Lower leg skin (tissue), 4 donors: ENCODE measurements at regions not wholly inside any gene's neighbourhood (a gene's known extent, or its start where the extent isn't known, plus 50 kb on each side); places are given as distances from the start of the nearest gene placed in this dataset.
A peak's percentile ranks its signal among the peaks of the same experiment; 100 is the strongest.

ENCODE experiments used
- DNase-seq, 2 donors: peaks; one replicate each; pipeline ENCODE4 v3.0.0-alpha.2; 2019; ENCODE audit warnings: low spot score in 2 of 2
- H3K4me3 ChIP-seq: fragments of 200-600 bp; sonication (generic); 2 replicates; pipeline ENCODE4 v1.5.1; 2017; ENCODE audit warnings: mild to moderate bottlenecking, low read depth; ENCODE audit not compliant: poor library complexity, severe bottlenecking
- CTCF ChIP-seq, 3 donors: fragments of 450-650 bp; IDR thresholded peaks; one replicate each; pipeline ENCODE4 v1.5.1; 2016; ENCODE audit warnings: antibody characterized with exemption in 3 of 3, mild to moderate bottlenecking in 3 of 3, moderate library complexity in 2 of 3
- POLR2A ChIP-seq, 2 donors: fragments of 450-650 bp; IDR thresholded peaks; one replicate each; pipeline ENCODE4 v1.6.1; 2016 to 2017; ENCODE audit warnings: antibody characterized with exemption in 2 of 2, mild to moderate bottlenecking in 1 of 2, moderate library complexity in 1 of 2
- WGBS, 2 donors: methylation state at CpG; one replicate each; pipeline ENCODE4 v1.1.5; 2018; 5-methylcytosine and 5-hydroxymethylcytosine counted together
- intact Hi-C: fragments of 100-400 bp; cut with DNase I; formaldehyde crosslinking; loops from one replicate; pipeline ENCODE4 v1.15.0; 2023; ENCODE audit warnings: low total_unique reads

- TF ChIP-seq CTCF (IDR thresholded peaks at IDR 0.05) (no peak), POLR2A (IDR thresholded peaks at IDR 0.05) (no peak)
- no peak for DNase-seq
- H3K4me3 ChIP-seq: no peak overlapping the region
- intact Hi-C loops: no loop called here
Measured at GRCh38 chr12:113633678-113634332, 162.1 kb upstream of the LHX5 start.

GRCh38 chr12:113630625-113631024 lies 159.0 kb upstream of the LHX5 start:
- no peak for DNase-seq
- no peak for TF ChIP-seq POLR2A (IDR thresholded peaks at IDR 0.05)
- no peak for TF ChIP-seq CTCF (IDR thresholded peaks at IDR 0.05)
- intact Hi-C loops: no loop called here
- H3K4me3 ChIP-seq: no peak overlapping the region

- intact Hi-C loops: no loop called here
- no peak overlapping the region for H3K4me3 ChIP-seq
- no peak for TF ChIP-seq CTCF (IDR thresholded peaks at IDR 0.05)
- no peak for TF ChIP-seq POLR2A (IDR thresholded peaks at IDR 0.05)
- 86 to 89% methylated on average over 2 of the region's 2 CpGs for WGBS, 2 donors
- peak in 1 of 2 donors; percentile 5 for DNase-seq
Measured at GRCh38 chr12:113625499-113625898, 153.8 kb upstream of the LHX5 start.

- 65 to 71% methylated on average over 10 of the region's 10 CpGs for WGBS, 2 donors
- intact Hi-C loops: no loop called here
- TF ChIP-seq POLR2A (IDR thresholded peaks at IDR 0.05): no peak
- TF ChIP-seq CTCF (IDR thresholded peaks at IDR 0.05): no peak
- DNase-seq: peak in 1 of 2 donors; percentile 64
- H3K4me3 ChIP-seq: no peak overlapping the region
Measured at GRCh38 chr12:113622410-113622809, 150.7 kb upstream of the LHX5 start.

- TF ChIP-seq POLR2A (IDR thresholded peaks at IDR 0.05) (no peak), CTCF (IDR thresholded peaks at IDR 0.05) (no peak)
- 76 to 77% methylated on average over 6 of the region's 6 CpGs for WGBS, 2 donors
- no peak for DNase-seq
- intact Hi-C loops: no loop called here
- no peak overlapping the region for H3K4me3 ChIP-seq
Measured at GRCh38 chr12:113620437-113620976, 148.8 kb upstream of the LHX5 start.

GRCh38 chr12:113619202-113619601 lies 147.5 kb upstream of the LHX5 start:
- intact Hi-C loops: no loop called here
- TF ChIP-seq POLR2A (IDR thresholded peaks at IDR 0.05) (no peak), CTCF (IDR thresholded peaks at IDR 0.05) (no peak)
- WGBS, 2 donors: 52 to 54% methylated on average over 5 of the region's 5 CpGs
- no peak overlapping the region for H3K4me3 ChIP-seq
- no peak for DNase-seq
